ENCODE measurements at regions not wholly inside any gene's neighbourhood (a gene's known extent, or its start where the extent isn't known, plus 50 kb on each side); places are given as distances from the start of the nearest gene placed in this dataset.

- no peak for DNase-seq (ENCODE audit: low read depth)
Observed at GRCh38 chr20:57970856-57971255, 257.6 kb downstream of the ANKRD60 start.

DNA sequence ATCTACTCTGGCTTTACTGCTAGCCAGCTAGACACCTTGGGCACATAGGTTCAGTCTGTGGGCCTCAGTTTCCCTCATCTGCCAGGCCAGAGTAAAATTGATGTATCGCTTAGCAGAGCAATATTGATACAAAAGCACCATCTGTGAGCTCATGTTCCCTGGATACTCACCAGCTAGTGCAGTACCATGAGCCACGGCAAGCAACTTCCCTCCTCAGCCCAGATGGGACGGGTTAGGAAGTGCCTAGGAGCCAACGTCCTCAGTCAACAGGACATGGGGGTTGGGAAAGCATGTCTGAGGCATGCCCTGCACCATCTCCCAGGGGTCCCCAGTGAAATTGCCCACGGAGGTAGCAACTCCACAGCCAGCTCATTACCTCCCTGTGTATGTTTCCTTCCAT lies 258.3 kb downstream of the ANKRD60 start:
- DNase-seq (ENCODE audit: low read depth) = no peak

- no peak for DNase-seq (ENCODE audit: low read depth)
Observed at GRCh38 chr20:57968120-57968519, 258.3 kb upstream of the PMEPA1 start.

GRCh38 chr20:57967364-57967763 lies 257.5 kb upstream of the PMEPA1 start:
- no peak for DNase-seq (ENCODE audit: low read depth)

DNA sequence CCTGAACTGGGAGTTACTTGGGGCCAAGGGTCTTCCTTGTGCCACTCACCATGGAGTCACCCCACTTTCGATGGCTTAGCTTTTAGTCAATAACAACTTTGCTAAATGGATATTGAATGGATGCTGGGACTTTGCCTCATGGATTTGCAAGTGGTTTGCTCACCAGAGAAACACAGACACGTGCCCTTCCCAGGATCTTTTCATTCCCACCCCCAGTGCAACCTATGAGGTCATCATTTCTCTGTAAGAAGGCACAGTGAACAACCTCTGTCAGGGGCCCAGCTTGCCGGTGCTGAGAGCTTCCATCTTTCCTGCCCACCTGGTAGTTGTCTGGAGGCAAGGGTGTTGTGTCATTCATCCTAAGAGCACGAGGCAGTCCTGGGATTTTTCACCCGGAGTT lies 256.8 kb upstream of the PMEPA1 start:
- no peak for DNase-seq (ENCODE audit: low read depth)

DNA sequence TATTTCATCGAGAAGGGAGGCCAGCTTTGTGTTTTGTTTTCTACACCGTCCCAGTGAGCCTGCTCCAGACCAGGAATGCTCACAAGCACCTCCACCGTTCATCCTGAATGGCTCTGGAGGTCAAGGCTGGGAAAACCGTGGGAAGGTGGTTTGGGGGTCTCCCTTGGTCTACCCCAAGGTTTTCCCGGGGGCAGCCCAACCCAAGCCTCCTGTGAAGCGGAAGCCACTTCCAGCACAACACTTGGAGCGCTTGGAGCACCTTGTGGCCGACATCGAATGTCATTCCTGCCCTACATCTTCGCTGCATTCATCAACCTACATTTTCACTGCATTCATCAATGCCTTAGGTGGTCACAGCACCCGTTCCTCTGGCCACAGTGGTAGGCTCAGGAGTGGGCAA lies 255.6 kb upstream of the PMEPA1 start:
- no peak for DNase-seq (ENCODE audit: low read depth)

DNA sequence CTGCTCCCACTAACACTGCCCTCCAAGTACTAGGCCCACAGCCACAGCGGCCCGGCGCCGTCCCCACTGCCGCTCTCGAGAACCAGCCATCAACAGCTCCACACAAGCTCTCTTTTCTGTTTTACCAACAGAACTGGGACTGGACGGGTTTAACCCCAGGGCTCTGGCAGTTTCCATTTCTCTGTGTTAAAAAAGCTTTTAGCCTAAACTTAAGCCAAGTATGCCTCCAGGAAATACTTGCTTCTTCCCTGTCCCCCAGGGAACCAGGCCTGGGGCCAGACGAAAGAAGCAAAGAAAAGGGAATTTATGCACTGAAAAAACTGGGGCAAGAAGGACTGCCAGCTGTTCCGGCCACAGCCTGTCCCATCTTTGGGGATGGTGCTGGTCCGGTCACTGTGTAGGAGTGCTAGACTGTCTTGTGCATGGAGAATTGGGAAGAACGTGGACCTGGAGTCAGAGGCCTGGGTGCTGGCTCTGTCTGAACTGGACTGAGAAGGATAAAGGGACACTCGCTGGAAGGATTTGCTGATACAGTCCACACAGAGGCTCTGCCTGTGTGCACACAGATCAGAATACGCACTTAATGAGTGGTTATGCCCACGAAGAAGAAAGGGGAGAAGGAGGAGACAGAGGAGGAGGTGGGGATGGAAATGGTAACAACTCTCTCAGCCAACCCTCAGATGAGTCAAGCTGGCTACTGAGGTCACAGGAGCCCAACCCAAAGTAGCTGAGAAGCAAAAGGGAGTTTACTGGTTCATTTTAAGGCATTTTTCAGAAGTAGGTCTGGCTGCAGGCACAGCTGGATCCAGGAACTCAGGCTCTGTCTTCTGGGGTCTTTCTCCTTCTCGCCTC lies 254.4 kb upstream of the PMEPA1 start:
- DNase-seq (ENCODE audit: low read depth) = peak; percentile 18

DNA sequence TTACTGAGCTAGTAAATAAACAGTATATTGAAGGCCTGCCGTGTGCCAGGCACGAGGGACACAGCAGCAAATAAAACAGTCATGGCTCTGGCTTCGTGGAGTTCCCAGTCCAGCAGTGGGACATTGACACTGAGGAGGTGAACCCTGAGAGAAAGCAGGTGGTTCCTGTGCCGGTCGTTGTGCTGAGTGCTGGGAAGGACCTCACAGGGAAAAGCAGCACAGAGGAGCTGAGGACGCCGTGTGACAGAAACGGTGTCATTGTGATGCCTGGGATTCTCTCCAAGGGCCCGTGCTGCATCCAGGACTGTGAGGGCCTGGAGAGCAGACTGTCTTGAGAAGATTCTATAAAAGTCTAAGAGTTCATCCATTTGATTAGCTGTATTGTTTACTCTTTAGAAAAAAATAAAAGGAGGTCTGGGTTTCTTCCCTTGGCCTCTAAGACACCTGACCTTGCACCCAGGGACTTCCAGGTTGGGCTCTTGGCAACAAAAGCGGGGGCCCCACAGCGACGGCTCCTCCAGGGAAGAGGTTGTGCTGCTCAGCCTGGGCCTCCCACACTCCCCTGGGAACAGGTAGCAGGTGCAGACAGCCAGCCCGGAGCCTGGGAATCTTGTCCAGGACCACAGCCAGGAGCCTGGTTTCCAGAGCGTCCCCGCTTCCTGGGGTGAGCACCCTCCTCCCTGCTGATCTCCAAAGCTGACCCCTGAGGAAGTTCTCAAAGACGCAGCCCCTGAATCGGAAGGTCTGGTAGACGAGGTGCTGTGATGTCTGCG lies 251.2 kb upstream of the PMEPA1 start:
- DNase-seq (ENCODE audit: low read depth) = no peak

DNA sequence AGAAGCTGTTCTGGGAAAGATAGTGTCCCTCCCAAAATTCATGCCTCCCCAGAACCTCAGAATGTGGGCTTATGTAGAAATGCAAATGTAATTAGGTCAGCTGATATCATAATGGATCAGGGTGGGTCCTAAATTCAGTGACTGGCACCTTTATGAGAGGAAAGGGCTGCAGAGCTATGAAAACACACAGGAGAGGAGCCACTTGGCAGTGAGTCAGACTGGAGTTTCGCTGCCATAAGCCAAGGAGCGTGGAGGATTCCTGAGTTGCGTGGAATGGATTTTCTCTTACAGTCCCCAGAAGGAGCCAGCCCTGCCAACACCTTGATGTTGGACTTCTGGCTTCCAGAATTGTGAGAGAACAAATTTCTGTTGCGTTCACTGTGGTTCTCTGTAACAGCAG lies 249.8 kb upstream of the PMEPA1 start:
- no peak for DNase-seq (ENCODE audit: low read depth)

DNA sequence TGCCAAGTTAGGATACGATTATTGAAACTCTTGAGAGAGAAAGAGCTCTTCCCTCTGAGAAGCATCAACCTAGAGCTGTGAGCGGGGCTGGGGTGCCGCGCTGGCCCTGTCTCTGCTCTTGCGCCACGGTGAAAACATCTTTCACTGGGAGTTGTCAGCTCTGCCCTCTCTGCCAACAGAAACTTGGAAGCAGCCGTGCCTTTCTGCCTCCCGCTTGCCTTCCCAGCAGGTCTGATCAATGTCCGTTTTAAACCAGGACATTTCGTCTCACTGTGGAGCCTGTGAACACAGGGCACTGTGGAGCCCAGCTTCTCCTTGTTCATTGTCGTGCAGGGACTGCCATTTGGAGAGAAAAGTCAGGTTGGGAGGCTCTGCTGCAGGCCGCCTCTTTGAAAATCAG lies 249.2 kb upstream of the PMEPA1 start:
- DNase-seq (ENCODE audit: low read depth) = no peak

GRCh38 chr20:57958050-57958420 lies 248.2 kb upstream of the PMEPA1 start:
- DNase-seq (ENCODE audit: low read depth) = no peak

DNA sequence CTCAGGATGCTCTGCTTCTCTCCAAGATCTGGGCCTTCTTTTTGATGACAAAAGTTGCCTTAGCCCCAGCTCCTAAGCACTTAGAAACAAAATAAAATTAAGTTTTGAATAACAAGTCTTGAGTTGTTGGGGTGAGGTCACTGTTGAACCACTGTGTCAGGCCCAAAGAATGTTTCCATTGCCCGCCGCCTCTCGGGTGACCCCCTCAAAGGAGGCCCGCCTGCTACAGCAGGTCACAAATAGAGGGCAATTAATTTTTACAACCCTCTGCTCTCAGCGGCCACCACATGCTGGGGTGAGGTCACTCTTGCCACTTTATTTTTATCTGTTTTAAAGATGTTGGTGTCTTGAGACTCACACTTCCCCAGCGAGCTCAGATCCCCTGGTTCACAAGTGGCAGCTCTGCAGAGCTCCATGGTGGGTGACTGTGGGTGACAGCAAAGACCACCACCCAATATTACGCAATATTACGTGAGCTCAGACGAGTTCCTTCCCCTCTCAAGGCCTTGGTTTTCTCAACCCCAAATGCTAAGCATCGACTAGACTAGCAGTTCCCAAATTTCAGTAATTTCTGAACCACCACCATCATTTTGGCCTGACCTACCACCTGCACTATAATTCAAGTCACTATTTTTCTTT lies 247.7 kb upstream of the PMEPA1 start:
- DNase-seq (ENCODE audit: low read depth) = peak; percentile 82

- no peak for DNase-seq (ENCODE audit: low read depth)
Observed at GRCh38 chr20:57953638-57954037, 243.8 kb upstream of the PMEPA1 start.

DNA sequence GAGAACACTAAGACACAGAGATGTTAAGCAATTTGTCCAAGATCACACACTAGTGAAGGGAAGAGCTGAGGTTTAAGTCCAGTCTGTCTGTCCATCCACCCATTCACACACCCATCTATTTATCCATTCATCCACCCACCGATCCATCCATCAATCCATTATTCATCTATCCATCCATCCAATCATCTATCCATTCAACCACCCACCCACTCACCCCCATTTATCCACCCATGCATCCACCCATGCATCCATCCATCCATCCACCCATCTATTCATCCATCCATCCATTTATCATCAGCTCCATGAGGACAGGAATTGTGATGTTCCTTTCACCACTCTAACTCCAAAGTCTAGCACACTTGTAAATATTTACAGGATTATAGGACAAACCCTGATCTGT lies 242.3 kb upstream of the PMEPA1 start:
- no peak for DNase-seq (ENCODE audit: low read depth)

GRCh38 chr20:57951549-57951948 lies 241.7 kb upstream of the PMEPA1 start:
- no peak for DNase-seq (ENCODE audit: low read depth)

DNA sequence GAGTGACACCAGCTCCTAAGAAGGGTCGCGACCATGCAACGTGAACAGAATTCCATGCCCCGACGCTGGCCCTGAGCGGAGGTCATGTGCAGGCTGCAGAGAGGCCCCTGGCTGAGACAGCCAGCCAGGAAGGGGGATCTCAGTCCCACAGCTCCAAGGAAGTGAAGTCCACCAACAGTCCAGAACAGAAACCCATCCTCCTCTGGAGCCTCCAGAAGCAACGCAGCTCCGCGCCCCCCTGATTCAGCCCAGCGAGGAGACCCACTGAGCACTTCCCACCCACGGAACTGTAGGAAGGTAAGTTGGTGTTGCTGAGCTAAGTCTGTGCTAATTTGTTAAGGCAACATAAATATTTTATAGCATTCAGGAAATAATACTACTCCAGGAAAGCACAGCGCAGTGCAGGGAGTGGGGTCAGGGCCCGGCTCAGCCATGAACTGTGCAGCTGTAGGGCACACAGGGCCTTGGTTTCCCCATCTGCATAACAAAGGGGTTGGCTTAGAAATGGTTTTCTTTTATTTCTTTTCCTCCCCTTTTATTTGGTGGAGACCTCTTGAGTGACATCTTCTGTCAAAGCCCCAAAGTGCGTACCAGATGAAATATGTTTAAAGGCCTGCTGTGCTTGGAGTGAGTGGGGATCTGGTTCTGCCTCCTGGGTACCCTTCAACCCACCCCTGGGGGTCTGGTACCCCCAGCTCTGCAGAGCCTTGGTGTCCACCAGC lies 241.1 kb upstream of the PMEPA1 start:
- no peak for DNase-seq (ENCODE audit: low read depth)

- no peak for DNase-seq (ENCODE audit: low read depth)
Observed at GRCh38 chr20:57948180-57948955, 238.6 kb upstream of the PMEPA1 start.

- peak; percentile 82 for DNase-seq (ENCODE audit: low read depth)
Observed at GRCh38 chr20:57947421-57948179, 237.8 kb upstream of the PMEPA1 start.

GRCh38 chr20:57946559-57947315 lies 236.9 kb upstream of the PMEPA1 start:
- no peak for DNase-seq (ENCODE audit: low read depth)

DNA sequence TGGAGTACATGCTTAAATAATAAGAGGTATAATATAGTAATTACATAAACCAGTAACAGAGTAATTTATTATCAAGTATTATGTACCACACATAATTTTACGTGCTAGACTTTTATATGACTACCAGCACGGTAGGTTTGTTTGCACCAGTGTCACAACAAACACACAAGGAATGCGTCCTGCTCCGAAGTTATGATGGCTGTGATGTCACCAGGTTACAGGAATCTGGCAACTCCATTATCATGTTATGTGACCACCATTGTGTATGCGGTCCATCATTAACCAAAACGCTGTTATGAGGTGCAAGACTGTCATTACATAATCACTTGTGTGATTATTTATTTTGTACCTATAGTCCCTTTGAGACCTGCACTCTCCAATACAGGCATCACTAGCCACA lies 235.2 kb upstream of the PMEPA1 start:
- DNase-seq (ENCODE audit: low read depth) = no peak
